HAP-1 (cell line): ENCODE measurements at regions not wholly inside any gene's neighbourhood (a gene's known extent, or its start where the extent isn't known, plus 50 kb on each side); places are given as distances from the start of the nearest gene placed in this dataset.
"Not testable (repeated sequence)": the region's sequence is repeated elsewhere in the genome, so short reads cannot be mapped to it uniquely, and the experiment has no call there.

Source experiments
- DNase-seq, 2 experiments: peaks; one replicate each; pipeline ENCODE4 v3.0.0-alpha.2; 2016 to 2020; ENCODE audit warnings: low spot score in 2 of 2
- H3K27me3 ChIP-seq: fragments of 250-450 bp; sonication (Bioruptor Pico); 2 replicates; pipeline ENCODE4 v1.5.1; 2020; ENCODE audit warnings: low read depth, mild to moderate bottlenecking, moderate library complexity
- H3K36me3 ChIP-seq: fragments of 250-450 bp; sonication (Bioruptor Pico); replicated peaks from 2 replicates; pipeline ENCODE4 v1.5.1; 2020; ENCODE audit warnings: mild to moderate bottlenecking
- H3K4me1 ChIP-seq: fragments of 250-450 bp; sonication (Bioruptor Pico); 2 replicates; pipeline ENCODE4 v1.5.1; 2020; ENCODE audit warnings: mild to moderate bottlenecking
- H3K4me3 ChIP-seq: fragments of 250-450 bp; sonication (Bioruptor Pico); 2 replicates; pipeline ENCODE4 v1.5.1; 2020; ENCODE audit warnings: mild to moderate bottlenecking, moderate library complexity
- H3K9me3 ChIP-seq: fragments of 250-450 bp; sonication (Bioruptor Pico); 2 replicates; pipeline ENCODE4 v1.5.1; 2020; ENCODE audit warnings: mild to moderate bottlenecking, moderate library complexity
- in situ Hi-C: fragments of 300-500 bp; cut with MboI; formaldehyde crosslinking; loops from 3 replicates; pipeline ENCODE4 v1.14.3; 2020; ENCODE audit warnings: low sequenced_read_pairs, inconsistent platforms, mixed read lengths

DNA sequence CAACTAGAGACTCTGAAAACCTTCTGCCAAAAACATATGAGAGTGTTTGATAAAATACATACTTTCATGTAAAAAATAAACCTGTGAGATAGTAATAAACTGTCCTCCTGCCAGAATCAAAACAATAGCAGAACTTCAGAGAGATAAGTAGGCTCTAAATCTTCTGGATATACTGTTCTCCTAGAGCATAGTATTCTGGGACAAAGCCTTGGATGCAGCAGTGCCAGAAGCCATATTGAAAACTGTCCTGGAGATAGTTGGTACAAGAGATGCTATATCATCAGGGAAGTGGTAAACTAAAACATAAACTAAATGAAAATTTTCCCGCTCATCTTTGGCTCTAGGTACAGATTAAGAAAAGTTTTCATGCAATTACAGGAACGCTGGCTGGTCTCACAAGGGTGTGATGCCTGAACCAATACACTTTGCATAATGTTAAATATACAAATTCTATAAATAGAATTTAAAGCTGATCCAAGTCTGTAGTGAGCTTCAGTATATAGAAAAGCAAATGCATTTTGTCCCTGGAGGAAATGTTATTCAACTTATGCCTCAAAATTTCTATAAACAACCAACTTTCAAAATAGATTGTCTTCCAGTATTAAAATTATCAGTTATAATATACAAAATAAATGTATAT lies 355.6 kb downstream of the ADAMTS20 start:
- no peak for DNase-seq
- H3K4me1 ChIP-seq: no peaks in the 10 kb centered on the region
- H3K36me3 ChIP-seq: no peaks in the 10 kb centered on the region
- H3K9me3 ChIP-seq: 0 out of 2 replicates have a peak, but pooled peaks cover 3% of the 10 kb centered on the region
- H3K4me3 ChIP-seq: no peak overlapping the region
- no peaks in the 10 kb centered on the region for H3K27me3 ChIP-seq
- in situ Hi-C loops: no loop called here

DNA sequence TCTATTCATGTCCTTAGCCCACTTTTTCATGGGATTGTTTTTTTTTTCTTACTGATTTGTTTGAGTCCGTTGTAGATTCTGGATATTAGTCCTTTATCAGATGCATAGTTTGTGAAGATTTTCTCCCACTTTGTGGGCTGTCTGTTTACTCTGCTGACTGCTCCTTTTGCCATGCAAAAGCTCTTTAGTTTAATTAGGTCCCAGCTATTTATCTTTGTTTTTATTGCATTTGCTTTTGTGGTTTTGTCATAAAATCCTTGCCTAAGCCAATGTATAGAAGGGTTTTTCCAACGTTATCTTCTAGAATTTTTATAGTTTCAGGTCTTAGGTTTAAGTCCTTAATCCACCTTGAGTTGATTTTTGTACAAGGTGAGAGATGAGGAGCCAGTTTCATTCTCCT lies 358.9 kb downstream of the ADAMTS20 start:
- H3K9me3 ChIP-seq, H3K4me3 ChIP-seq, H3K27me3 ChIP-seq, in situ Hi-C loops, H3K4me1 ChIP-seq, H3K36me3 ChIP-seq: not testable (repeated sequence)
- DNase-seq: peak; percentile 10 to 34

DNA sequence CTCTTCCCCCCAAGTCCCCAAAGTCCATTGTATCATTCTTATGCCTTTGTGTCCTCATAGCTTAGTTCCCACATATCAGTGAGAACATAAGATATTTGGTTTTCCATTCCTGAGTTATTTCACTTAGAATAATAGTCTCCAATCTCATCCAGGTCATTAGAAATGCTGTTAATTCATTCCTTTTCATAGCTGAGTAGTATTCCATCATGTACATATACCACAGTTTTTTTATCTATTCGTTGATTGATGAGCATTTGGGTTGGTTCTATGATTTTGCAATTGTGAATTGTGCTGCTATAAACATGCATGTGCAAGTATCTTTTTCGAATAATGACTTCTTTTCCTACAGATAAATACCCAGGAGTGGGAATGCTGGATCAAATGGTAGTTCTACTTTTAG lies 359.6 kb downstream of the ADAMTS20 start:
- DNase-seq, H3K4me1 ChIP-seq, H3K9me3 ChIP-seq, H3K27me3 ChIP-seq, H3K4me3 ChIP-seq, H3K36me3 ChIP-seq, in situ Hi-C loops: not testable (repeated sequence)

DNA sequence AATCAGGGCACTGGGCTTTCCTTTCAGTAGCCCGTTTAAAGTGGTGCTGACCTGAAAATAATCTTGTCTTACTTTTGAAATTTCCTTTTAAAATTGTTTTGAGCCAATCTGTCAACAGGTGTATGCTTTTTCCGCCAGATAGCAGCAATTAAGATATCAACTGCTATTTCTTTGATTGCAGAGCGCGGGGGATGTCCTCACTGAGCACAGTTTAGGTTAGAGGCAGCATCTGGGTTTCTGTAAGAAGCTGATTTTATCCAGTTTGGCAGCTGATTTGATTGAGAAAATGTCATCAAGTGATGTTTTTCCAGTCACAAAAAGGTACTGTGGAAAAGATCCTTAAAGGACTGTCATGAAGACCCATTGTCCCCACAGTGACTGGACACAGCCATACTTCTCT lies 371.8 kb downstream of the ADAMTS20 start:
- in situ Hi-C loops: no loop called here

DNA sequence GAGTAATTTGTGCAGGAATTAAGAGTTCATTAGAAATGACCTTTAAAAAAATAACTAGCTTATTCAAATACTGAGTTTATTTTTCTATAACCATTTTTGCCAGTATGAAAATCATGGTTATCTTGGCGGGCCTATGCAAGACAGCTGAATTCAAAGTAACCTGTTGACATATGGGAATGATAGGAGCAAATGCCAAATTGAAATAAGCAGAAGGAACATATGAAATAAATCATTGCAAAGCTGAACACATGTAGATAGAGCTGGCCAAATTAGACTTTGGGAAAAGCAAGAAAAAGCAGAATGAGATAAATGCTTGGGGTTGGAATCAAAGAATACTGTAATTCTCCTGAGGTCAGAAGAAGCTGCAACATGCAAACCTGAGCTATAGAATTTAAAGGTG lies 372.5 kb downstream of the ADAMTS20 start:
- H3K4me3 ChIP-seq: no peak overlapping the region
- DNase-seq: no peak
- no peaks in the 10 kb centered on the region for H3K27me3 ChIP-seq
- no peaks in the 10 kb centered on the region for H3K36me3 ChIP-seq
- H3K4me1 ChIP-seq: no peaks in the 10 kb centered on the region
- in situ Hi-C loops: no loop called here
- H3K9me3 ChIP-seq: peaks cover 17% of the 10 kb centered on the region

More for the DNA sequence above, 371.8 kb downstream of the ADAMTS20 start:
- Histone ChIP-seq H3K36me3 (no peaks in the 10 kb centered on the region), H3K27me3 (no peaks in the 10 kb centered on the region), H3K4me3 (no peak overlapping the region), H3K4me1 (no peaks in the 10 kb centered on the region), H3K9me3 (peaks cover 17% of the 10 kb centered on the region)
- no peak for DNase-seq

DNA sequence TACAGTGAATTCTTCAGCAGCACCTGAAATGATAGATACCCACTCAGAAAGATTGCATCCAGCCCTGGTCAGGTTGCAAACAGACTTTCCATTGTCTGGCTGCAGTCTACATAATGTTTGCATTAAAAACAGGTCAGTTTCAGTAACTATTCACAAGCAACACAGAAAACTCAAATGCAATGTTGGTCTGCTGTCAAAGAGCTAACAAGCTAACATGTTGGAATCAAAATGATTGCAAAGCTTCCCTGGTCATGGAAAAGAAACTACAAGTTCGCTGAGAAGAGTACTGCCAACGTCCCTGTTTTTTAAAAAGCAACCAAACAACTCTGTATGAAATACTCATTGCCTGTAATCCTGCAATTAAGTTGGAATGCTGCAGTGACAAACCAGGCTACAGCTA lies 374.7 kb downstream of the ADAMTS20 start:
- peaks cover 6% of the 10 kb centered on the region for H3K9me3 ChIP-seq
- no peak for DNase-seq
- no peaks in the 10 kb centered on the region for H3K27me3 ChIP-seq
- in situ Hi-C loops: no loop called here
- no peak overlapping the region for H3K4me3 ChIP-seq
- H3K4me1 ChIP-seq: no peaks in the 10 kb centered on the region
- H3K36me3 ChIP-seq: no peaks in the 10 kb centered on the region

DNA sequence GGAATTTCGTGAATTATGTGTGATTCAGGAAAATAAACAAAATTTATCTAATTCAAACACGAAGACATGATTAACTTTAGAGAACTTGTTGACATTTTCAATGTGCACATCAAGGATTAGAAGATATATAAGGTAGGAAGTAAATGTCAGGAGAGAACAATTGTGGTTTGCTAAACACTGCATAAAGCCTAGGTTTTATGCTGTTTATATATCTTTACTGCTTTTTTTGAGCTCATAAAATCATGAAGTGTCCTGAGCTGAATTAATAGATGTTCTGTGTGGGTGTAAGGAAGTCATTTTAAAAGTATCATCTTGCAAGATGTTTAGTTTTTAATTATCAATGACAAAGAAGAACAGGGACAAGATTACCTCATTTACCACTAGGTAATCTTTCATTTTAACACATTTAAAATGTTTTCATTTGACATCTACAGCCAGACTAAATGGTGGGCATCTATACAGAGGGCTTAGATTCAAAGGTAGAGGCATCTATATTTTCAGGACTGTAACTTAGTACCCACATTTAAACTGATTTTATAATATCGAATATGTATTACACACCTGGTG lies 382.8 kb downstream of the ADAMTS20 start:
- Histone ChIP-seq H3K36me3 (no peaks in the 10 kb centered on the region), H3K9me3 (no peaks in the 10 kb centered on the region), H3K4me1 (0 out of 2 replicates have a peak, but pooled peaks cover 5% of the 10 kb centered on the region), H3K27me3 (no peaks in the 10 kb centered on the region), H3K4me3 (no peak overlapping the region)
- in situ Hi-C loops: no loop called here
- no peak for DNase-seq

DNA sequence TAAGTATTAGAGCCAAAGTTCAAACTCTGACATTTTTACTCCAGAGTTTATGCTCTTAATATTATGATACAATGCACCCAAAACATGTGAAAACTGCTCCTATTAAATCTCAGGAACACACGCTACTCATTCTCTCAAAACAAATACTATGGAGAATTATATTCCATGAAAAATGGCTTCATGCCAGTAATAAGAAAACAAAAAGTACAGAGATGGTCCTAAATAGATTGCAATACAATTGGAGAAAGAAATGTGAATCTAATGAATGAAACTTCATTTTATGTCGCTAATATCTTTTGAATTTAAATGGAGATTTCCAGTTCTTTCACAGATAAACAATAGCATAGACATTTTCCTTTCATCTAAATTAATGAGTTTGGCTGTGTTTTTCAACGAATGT lies 384.3 kb downstream of the ADAMTS20 start:
- H3K36me3 ChIP-seq: no peaks in the 10 kb centered on the region
- no peaks in the 10 kb centered on the region for H3K9me3 ChIP-seq
- H3K4me3 ChIP-seq: no peak overlapping the region
- in situ Hi-C loops: no loop called here
- H3K27me3 ChIP-seq: no peaks in the 10 kb centered on the region
- H3K4me1 ChIP-seq: 0 out of 2 replicates have a peak, but pooled peaks cover 5% of the 10 kb centered on the region
- DNase-seq: no peak

DNA sequence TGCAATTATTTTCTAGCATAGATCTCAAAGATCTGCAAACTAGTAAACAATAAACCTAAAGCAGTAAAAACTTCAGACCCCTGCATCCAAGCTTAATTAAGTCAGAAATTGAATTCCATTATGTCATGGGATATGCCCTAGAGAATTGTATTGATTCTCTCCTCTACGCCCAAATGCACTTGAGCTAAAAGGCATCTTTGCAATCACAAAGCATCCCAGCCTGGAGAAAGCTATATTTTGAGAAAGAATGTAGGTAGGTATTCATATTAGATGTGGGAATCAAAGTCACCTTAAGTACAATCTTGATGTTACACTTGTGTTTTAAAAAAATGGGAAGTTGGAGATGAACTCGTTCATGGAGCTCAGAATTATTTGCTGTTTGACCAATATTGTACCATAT lies 386.7 kb downstream of the ADAMTS20 start:
- in situ Hi-C loops: no loop called here
- no peak for DNase-seq
- Histone ChIP-seq H3K9me3 (no peaks in the 10 kb centered on the region), H3K4me3 (no peak overlapping the region), H3K36me3 (no peaks in the 10 kb centered on the region), H3K4me1 (0 out of 2 replicates have a peak, but pooled peaks cover 5% of the 10 kb centered on the region), H3K27me3 (no peaks in the 10 kb centered on the region)

DNA sequence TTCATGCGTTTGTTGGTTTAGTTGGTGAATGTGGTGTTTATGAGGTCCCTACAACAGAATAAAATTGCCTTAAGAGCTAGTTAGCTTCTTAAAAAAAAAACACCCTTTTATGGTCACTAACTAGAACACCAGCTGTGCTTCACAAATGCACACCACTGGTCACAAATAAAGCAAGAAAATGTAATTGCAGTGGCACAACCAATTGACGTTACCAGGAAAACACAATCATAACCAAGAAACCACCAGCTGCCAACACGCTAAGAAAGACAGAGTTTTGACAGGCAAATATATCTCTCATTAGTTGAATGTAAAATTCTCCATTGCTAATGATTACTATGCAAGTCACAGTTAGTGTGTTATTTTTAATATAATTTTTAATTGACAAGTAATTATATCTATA lies 389.9 kb downstream of the ADAMTS20 start:
- Histone ChIP-seq H3K36me3 (no peaks in the 10 kb centered on the region), H3K27me3 (no peaks in the 10 kb centered on the region), H3K9me3 (no peaks in the 10 kb centered on the region), H3K4me1 (0 out of 2 replicates have a peak, but pooled peaks cover 5% of the 10 kb centered on the region), H3K4me3 (no peak overlapping the region)
- DNase-seq: no peak
- in situ Hi-C loops: no loop called here

DNA sequence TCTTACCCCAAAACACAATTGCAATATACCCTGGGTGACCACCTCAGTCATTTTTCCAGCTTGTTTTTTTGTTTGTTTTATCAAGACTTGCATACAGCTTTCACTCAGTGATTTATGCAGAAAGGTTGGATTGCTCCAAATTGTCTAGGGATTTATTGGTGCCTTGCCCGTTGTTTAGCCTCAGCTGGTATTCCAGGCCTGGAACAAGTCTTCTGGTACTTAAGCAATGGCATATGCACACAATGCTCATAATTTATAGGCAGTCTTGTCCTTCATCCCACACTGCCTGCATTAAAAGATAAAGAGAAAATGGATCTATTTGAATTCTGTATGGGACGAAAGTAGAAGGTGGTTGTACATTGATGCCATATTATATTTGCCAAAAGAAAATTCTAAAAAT lies 392.5 kb downstream of the ADAMTS20 start:
- Histone ChIP-seq H3K9me3 (no peaks in the 10 kb centered on the region), H3K4me3 (no peak overlapping the region), H3K27me3 (no peaks in the 10 kb centered on the region), H3K36me3 (no peaks in the 10 kb centered on the region), H3K4me1 (peaks cover 6% of the 10 kb centered on the region)
- in situ Hi-C loops: no loop called here
- no peak for DNase-seq

DNA sequence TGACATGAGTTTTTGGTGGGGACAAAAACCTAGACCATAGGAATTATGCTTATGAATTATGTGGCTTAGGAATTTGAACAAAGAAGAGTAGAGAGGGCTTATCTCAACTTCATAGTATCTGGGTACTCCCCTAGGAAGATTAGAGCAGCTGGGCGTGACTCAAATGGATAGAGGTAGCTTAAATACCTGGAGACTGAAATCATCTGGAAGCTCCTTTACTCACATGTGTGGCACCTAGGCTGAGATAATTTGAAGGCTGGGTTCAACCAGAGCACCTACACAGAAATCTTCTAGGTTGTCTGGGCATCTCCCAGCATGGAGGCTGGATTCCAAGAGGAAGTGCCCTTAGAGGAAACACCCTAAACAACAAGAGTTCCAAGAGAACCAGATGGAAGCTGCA lies 393.9 kb downstream of the ADAMTS20 start:
- H3K4me1 ChIP-seq: peaks cover 16% of the 10 kb centered on the region
- H3K27me3 ChIP-seq: no peaks in the 10 kb centered on the region
- no peak overlapping the region for H3K4me3 ChIP-seq
- in situ Hi-C loops: no loop called here
- no peaks in the 10 kb centered on the region for H3K9me3 ChIP-seq
- DNase-seq: no peak
- no peaks in the 10 kb centered on the region for H3K36me3 ChIP-seq

DNA sequence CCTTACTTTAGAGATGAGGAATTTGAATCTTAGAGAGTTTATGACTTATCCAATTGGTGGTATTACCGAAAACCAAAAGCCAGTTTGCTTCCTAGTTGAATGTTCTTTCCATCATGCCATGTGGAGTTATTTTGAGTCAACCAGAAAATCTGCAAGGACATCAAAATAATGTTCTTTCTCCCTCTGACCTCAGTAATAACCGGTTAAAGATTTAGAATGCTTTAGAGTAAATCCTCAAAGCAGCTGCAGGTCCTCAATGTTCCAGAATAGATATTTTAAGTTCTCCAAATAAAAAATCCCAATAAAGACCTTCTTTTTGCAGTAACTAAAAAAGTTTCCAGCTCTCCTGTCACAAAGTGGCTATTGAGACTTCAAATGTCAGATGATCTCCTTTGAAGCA lies 396.6 kb downstream of the ADAMTS20 start:
- H3K36me3 ChIP-seq: no peaks in the 10 kb centered on the region
- no peak for DNase-seq
- no peak overlapping the region for H3K4me3 ChIP-seq
- H3K9me3 ChIP-seq: no peaks in the 10 kb centered on the region
- peaks cover 20% of the 10 kb centered on the region for H3K4me1 ChIP-seq
- no peaks in the 10 kb centered on the region for H3K27me3 ChIP-seq
- in situ Hi-C loops: no loop called here

DNA sequence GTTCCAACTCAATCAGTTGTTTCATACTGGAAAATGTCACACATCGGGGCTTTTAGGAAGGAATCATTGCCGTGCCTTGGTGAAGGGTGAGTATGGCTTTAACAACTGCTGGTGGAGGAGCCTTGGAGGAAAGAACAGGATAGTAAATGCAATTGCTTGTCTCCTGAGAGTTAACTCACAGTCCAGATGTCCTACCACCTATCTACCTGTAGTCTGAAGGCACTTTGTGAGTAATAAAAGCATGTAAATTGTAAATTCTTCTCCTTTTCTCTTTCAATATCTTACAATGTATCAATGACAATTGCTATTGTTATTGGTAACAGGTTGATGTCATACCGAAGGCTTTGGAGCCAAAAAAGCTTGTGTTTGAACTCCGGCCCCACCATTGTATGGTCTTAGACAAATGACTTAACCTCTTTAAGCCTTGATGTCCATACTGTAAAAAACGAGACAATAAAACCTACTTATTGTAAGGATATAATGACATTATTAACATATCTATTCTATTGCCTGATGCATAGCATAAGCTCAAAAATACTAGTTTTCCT lies 397.4 kb downstream of the ADAMTS20 start:
- no peaks in the 10 kb centered on the region for H3K36me3 ChIP-seq
- DNase-seq: peak; percentile 64 to 87

More for the DNA sequence above, 397.4 kb downstream of the ADAMTS20 start:
- Histone ChIP-seq H3K4me3 (no peak overlapping the region), H3K4me1 (peaks cover 20% of the 10 kb centered on the region), H3K27me3 (no peaks in the 10 kb centered on the region), H3K9me3 (no peaks in the 10 kb centered on the region)
- in situ Hi-C loops: no loop called here
